ENCODE measurements at regions not wholly inside any gene's neighbourhood (a gene's known extent, or its start where the extent isn't known, plus 50 kb on each side); places are given as distances from the start of the nearest gene placed in this dataset.
A peak's percentile ranks its signal among the peaks of the same experiment; 100 is the strongest.
"Not testable (repeated sequence)": the region's sequence is repeated elsewhere in the genome, so short reads cannot be mapped to it uniquely, and the experiment has no call there.

DNA sequence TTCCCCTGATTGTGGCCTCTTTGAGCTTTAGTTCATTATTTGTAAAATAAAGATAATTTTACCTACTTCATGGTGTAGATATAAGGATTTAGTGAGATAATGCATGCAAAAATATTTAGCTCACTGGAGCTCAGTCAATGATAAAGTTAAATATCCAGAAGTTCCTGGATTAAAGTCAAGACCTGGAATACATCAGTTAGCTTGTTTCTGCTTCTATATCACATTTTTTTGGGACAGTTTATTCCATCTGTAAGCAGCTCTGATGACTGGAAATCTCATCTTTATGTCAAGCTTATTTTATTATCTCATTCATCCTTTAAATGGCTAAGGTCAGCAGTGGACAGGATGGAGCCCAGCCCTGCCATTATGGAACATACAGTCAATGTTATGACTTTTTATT lies 152.0 kb downstream of the EVA1A start:
- TF ChIP-seq, protein P1, sequence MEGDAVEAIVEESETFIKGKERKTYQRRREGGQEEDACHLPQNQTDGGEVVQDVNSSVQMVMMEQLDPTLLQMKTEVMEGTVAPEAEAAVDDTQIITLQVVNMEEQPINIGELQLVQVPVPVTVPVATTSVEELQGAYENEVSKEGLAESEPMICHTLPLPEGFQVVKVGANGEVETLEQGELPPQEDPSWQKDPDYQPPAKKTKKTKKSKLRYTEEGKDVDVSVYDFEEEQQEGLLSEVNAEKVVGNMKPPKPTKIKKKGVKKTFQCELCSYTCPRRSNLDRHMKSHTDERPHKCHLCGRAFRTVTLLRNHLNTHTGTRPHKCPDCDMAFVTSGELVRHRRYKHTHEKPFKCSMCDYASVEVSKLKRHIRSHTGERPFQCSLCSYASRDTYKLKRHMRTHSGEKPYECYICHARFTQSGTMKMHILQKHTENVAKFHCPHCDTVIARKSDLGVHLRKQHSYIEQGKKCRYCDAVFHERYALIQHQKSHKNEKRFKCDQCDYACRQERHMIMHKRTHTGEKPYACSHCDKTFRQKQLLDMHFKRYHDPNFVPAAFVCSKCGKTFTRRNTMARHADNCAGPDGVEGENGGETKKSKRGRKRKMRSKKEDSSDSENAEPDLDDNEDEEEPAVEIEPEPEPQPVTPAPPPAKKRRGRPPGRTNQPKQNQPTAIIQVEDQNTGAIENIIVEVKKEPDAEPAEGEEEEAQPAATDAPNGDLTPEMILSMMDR (conservative IDR thresholded peaks at IDR 0.05; ENCODE audit: control insufficient read depth, insufficient read depth, low read depth, low read length) = no peak
- H3K4me3 ChIP-seq (ENCODE audit: control insufficient read depth, low read depth, low read length) = no peak overlapping the region
- DNase-seq (ENCODE audit: low read depth) = no peak

DNA sequence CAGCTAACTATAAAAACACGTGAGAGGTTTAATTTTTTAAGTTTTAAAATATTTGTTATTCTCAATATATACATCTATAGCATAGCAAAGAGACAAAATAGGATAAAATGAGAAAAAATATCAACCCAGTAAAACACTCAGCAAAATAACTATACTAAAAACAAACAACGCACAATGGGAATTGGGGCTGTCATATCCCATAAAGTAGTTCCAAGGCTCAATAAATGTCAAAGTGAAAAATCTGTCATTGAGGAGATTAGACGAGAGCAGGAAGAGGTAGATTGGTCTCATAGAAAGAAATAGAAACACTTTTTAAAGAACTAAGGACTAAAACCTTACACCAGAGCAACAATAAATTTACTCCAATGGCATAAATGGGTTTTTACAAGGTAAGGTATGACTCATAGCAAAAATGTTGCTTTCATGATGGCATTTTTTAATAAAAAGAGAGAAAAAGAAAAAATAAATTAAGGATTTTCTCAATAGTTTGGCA lies 153.7 kb downstream of the EVA1A start:
- H3K4me3 ChIP-seq (ENCODE audit: control insufficient read depth, low read depth, low read length) = no peak overlapping the region

DNA sequence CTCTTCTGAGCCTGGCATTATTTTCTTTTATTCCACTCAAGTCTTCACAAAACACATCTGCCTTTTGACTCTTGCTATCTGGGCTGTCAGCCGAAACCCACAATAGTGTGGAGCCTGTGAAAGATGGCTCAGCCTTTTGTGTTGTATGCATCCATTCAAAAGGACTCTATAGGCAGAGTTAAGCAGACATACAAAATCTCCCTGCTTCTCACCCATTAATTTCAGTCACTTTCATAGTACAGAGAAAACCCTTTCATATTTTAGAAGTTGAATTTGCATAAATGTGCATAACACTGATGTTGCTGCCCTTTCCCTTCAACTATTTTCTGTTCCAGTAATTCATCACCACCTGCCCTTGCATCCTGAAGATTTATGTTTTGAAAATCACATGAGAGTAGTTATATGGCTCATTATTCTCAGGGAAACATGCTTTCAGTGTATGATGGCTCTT lies 154.6 kb downstream of the EVA1A start:
- DNase-seq (ENCODE audit: low read depth) = no peak
- no peak overlapping the region for H3K4me3 ChIP-seq (ENCODE audit: control insufficient read depth, low read depth, low read length)
- TF ChIP-seq, protein P1 (conservative IDR thresholded peaks at IDR 0.05; ENCODE audit: control insufficient read depth, insufficient read depth, low read depth, low read length) = no peak

More for the DNA sequence above, 153.7 kb downstream of the EVA1A start:
- no peak for DNase-seq (ENCODE audit: low read depth)
- TF ChIP-seq, protein P1 (conservative IDR thresholded peaks at IDR 0.05; ENCODE audit: control insufficient read depth, insufficient read depth, low read depth, low read length) = no peak

DNA sequence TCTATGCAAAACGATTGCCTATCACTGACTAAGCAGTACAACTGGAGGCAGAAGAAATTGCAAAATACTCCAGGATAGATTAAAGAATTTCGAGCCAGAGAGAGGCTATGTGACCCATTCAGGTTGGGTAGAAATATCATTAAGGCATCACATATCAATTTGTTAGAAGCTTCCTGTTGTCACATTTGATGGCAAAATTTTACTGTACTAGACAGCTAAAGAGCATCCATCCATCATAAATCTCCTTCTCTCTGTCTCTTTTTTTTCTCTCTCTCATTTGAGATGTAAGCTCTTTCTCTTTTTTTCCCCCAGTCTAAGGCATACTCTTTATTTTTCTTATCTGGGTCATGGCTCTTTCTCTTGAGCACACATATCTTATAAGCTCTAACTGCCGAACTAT lies 155.7 kb downstream of the EVA1A start:
- no peak for DNase-seq (ENCODE audit: low read depth)
- H3K4me3 ChIP-seq (ENCODE audit: control insufficient read depth, low read depth, low read length) = no peak overlapping the region
- TF ChIP-seq, protein P1 (conservative IDR thresholded peaks at IDR 0.05; ENCODE audit: control insufficient read depth, insufficient read depth, low read depth, low read length) = no peak

DNA sequence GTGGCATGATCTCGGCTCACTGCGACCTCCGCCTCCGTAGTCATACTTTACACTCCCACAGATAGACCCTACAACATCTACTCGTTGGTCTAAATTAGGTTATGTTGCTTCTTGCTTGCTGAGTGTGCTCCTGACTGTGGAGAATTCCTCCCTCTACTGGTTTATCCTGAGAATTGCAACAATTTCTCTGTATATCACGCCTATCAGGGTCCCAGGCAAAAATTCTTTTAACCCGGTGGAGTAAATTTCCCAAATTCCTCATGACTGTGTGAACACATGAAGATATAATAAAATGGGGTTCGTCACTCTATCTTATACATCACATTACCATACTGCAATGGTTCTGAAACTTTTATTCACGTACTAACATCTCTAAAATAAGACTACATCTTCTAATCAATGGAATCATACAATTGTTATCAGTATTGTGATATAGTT lies 156.7 kb downstream of the EVA1A start:
- DNase-seq (ENCODE audit: low read depth) = peak; percentile 68
- TF ChIP-seq, protein P1 (conservative IDR thresholded peaks at IDR 0.05; ENCODE audit: control insufficient read depth, insufficient read depth, low read depth, low read length) = peak; percentile 85
- H3K4me3 ChIP-seq (ENCODE audit: control insufficient read depth, low read depth, low read length) = no peak overlapping the region

DNA sequence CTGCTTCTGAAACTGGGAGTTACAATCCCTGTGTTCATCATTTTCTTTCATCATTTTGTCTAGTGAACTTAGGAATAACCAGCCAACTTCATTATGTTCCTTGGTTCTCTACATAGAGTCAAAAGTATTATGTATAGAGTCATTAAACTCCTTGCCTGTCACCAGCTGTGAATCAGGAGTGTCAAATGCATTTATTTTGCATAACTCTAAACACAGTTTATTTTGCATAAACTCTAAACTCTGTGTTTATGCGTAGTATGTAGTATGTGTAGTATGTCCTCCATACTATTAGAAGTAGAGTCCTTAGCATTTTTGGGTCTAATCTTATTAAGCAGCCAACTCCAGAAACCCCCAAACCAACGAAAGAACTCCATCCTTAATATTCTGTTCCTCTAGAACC lies 164.4 kb downstream of the EVA1A start:
- H3K4me3 ChIP-seq (ENCODE audit: control insufficient read depth, low read depth, low read length) = no peak overlapping the region
- no peak for DNase-seq (ENCODE audit: low read depth)
- TF ChIP-seq, protein P1 (conservative IDR thresholded peaks at IDR 0.05; ENCODE audit: control insufficient read depth, insufficient read depth, low read depth, low read length) = no peak

DNA sequence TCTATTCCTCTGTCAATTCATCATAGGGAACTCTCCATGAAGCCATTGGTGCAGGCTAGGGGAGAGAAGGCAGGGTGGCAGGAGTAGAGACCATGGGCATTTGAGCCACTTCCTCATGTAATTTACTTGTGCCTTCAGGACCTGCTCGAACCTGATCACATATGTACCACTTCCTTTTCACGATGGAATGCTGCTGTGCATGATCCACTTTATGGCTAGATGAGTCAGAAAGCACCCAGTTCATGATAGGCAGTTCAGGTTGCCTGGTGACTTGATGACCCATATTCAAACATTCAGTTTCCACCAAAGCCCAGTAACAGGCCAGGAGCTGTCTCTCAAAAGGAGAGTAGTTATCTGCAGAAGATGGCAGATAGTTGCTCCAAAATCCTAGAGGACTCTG lies 166.0 kb downstream of the EVA1A start:
- DNase-seq (ENCODE audit: low read depth) = not testable (repeated sequence)

More for the DNA sequence above, 166.0 kb downstream of the EVA1A start:
- not testable (repeated sequence) for H3K4me3 ChIP-seq (ENCODE audit: control insufficient read depth, low read depth, low read length)
